ENCODE measurements at regions not wholly inside any gene's neighbourhood (a gene's known extent, or its start where the extent isn't known, plus 50 kb on each side); places are given as distances from the start of the nearest gene placed in this dataset.

DNA sequence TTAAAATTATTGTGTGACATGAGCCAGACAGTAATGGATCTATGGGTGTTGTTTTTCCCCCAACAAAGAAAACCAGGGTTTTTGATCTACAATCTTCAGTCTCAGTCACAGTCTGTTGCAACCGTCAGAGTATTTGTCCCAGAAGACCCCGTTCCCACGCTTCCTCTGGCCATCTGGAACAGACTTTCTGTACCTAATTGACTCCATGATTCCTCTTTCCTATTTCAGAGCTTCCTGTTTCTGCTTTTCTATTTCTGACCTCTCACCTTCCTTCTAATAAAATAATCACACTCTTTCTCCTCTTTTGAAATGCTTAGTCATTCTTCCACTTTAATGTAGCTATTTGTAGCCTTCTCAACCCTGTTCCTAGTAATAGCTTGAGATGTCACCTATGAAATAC, 1044.8 kb downstream of the DTWD2 start:
- TF ChIP-seq, protein P1, sequence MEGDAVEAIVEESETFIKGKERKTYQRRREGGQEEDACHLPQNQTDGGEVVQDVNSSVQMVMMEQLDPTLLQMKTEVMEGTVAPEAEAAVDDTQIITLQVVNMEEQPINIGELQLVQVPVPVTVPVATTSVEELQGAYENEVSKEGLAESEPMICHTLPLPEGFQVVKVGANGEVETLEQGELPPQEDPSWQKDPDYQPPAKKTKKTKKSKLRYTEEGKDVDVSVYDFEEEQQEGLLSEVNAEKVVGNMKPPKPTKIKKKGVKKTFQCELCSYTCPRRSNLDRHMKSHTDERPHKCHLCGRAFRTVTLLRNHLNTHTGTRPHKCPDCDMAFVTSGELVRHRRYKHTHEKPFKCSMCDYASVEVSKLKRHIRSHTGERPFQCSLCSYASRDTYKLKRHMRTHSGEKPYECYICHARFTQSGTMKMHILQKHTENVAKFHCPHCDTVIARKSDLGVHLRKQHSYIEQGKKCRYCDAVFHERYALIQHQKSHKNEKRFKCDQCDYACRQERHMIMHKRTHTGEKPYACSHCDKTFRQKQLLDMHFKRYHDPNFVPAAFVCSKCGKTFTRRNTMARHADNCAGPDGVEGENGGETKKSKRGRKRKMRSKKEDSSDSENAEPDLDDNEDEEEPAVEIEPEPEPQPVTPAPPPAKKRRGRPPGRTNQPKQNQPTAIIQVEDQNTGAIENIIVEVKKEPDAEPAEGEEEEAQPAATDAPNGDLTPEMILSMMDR (optimal IDR thresholded peaks at IDR 0.05 in 1 of 3, IDR thresholded peaks at IDR 0.05 in 1 of 3, conservative IDR thresholded peaks at IDR 0.05 in 1 of 3; ENCODE audit: extremely low read depth in 1 of 3, insufficient read depth in 2 of 3, low read length in 3 of 3), result no peak
- TF ChIP-seq EZH2 (IDR thresholded peaks at IDR 0.05; ENCODE audit: low read length), result no peak

Data from keratinocyte (primary cell).